Hematopoietic multipotent progenitor cell treated with erythropoietin and hydrocortisone succinate and interleukin-3 and kit ligand, for 8 days (in vitro differentiated cells): ENCODE measurements at regions not wholly inside any gene's neighbourhood (a gene's known extent, or its start where the extent isn't known, plus 50 kb on each side); places are given as distances from the start of the nearest gene placed in this dataset.

Experiments
- DNase-seq: peaks from one replicate; pipeline ENCODE4 v3.0.0-alpha.2; 2015

GRCh38 chr22:18731075-18731666, 119.5 kb upstream of the RIMBP3 start:
- peak; percentile 1 for DNase-seq

DNA sequence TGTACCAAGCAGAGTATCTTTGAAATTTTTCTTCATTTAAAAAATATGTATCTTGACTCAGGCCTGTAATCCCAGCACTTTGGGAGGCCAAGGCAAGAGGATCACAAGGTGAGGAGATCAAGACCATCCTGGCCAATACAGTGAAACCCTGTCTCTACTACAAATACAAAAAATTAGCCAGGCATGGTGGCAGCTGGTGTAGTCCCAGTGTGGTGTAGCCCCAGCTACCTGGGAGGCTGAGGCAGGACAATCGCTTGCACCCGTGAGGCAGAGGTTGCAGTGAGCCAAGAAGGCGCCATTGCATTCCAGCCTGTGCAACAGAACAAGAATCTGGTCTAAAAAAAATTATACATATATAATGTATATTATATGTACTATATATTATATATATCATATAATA, 118.7 kb upstream of the RIMBP3 start:
- DNase-seq: peak; percentile 65
